SK-MEL-5 (cell line): ENCODE measurements at regions not wholly inside any gene's neighbourhood (a gene's known extent, or its start where the extent isn't known, plus 50 kb on each side); places are given as distances from the start of the nearest gene placed in this dataset.

Experiments
- DNase-seq: peaks from one replicate; pipeline ENCODE4 v3.0.0-alpha.2; 2016; ENCODE audit warnings: low read depth, low spot score
- in situ Hi-C: cut with HindIII; loops from 2 replicates; pipeline ENCODE4 v1.10.0; 2016; ENCODE audit warnings: low sequenced_read_pairs, high pct_unique_total_duplicates, low pct_unique_long_range_greater_than_20kb

GRCh38 chr16:64892835-64893785 lies 228.8 kb downstream of the CDH11 start:
- peak; percentile 73 for DNase-seq
- in situ Hi-C loops, result no loop called here

GRCh38 chr16:64889446-64889845 lies 232.4 kb downstream of the CDH11 start:
- no peak for DNase-seq
- in situ Hi-C loops, result no loop called here

DNA sequence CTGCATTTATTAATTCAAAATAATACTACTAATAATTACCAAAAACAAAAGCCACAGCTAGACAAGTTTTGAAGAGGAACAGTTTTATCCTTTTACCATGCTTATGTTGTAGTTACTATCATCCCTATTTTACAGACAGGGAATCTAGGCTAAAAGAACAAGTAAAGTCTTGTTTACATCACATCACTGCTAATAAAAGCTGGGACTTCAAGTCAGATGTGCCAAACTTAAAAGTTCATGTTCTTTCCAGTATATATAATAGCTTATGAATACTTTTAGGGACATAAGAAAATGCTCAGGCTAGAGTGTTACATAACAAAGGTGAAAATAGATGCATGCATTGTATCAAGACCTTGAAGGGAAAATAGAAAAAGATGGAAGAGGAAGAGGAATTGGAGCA lies 234.2 kb downstream of the CDH11 start:
- in situ Hi-C loops, result no loop called here
- DNase-seq, result no peak

DNA sequence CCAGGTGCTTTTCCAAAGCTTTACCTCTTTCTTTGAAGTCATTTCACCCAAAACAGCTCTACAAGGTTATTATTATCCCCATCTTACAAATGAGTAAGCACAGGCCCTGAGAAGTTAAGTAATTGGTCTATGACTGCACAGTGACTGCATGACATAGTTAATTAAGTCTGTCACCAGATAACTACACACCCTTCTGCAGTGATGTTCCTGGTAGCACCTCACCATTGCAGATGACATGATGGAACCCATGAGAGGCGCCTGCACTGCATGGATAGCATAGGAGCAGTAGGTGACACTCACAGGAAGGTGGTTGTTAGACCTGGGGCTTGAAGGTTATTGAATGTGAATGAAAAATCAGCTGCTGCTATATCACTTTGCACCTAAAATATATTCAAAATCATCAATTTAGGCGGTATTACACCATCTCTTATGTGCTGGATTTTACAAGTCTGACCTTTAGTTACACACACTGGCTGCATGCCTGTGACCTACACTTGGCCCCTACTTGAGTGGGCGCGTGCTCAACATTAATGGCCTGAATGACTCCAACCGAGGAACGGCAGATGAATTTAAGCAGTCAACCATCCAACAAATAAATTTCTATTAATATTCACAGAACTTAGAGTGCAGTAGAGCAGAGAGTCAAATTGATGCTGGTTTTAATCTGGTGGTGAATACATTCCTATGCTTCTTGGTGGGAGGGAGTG lies 239.6 kb downstream of the CDH11 start:
- DNase-seq, result no peak
- in situ Hi-C loops, result no loop called here

GRCh38 chr16:64880994-64881393 lies 240.9 kb downstream of the CDH11 start:
- DNase-seq, result no peak
- in situ Hi-C loops, result no loop called here

GRCh38 chr16:64880006-64880405 lies 241.9 kb downstream of the CDH11 start:
- DNase-seq, result no peak
- in situ Hi-C loops, result no loop called here

DNA sequence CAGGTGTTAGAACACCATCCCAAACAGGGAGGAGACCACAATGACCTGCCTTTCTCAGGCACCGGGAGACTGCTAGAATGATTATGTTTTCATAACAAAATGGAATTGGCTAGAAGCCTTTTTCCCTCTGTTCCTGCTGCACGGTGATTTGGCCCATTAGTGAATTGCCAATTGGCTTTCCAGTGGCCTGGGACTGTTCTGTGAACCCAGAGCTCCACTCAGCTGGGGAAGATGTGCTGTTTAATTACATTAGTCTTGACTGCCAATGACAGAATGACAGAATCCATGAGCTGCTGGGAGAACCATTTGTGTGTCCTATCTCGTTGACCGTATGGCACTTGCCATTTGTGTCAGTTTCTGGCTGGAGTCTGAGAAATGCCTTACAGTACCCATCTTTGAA lies 242.9 kb downstream of the CDH11 start:
- in situ Hi-C loops, result no loop called here
- no peak for DNase-seq

DNA sequence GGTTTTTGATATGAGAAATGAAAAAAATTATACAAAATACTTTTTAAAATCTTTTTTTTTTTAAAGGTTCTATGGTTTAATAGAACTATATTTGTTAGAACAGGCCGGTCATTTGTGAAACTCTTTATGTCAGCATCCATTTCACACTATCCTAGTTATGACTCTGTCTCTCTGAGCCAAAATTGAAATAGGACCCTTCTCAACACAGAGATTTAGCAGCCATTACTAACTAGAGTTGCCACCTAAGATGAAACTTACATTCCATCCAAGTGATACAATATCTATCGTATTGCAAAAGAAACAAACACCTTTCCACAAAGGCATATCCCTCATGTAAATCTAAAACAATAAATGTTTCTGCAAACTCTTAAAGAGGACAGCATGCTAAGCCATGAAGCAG lies 249.8 kb downstream of the CDH11 start:
- no peak for DNase-seq
- in situ Hi-C loops, result no loop called here

- DNase-seq, result no peak
- in situ Hi-C loops, result no loop called here
Measured at GRCh38 chr16:64870859-64871258, 251.0 kb downstream of the CDH11 start.

GRCh38 chr16:64869781-64870180 lies 252.1 kb downstream of the CDH11 start:
- no peak for DNase-seq
- in situ Hi-C loops, result no loop called here

- in situ Hi-C loops, result no loop called here
- DNase-seq, result no peak
Measured at GRCh38 chr16:64866021-64866420, 255.8 kb downstream of the CDH11 start.

GRCh38 chr16:64865069-64865696 lies 256.7 kb downstream of the CDH11 start:
- in situ Hi-C loops, result no loop called here
- no peak for DNase-seq

- in situ Hi-C loops, result no loop called here
- peak; percentile 59 for DNase-seq
Measured at GRCh38 chr16:64864232-64864809, 257.5 kb downstream of the CDH11 start.

- in situ Hi-C loops, result no loop called here
- DNase-seq, result no peak
Measured at GRCh38 chr16:64858076-64858475, 263.8 kb downstream of the CDH11 start.

GRCh38 chr16:64857411-64857810 lies 264.5 kb downstream of the CDH11 start:
- DNase-seq, result no peak
- in situ Hi-C loops, result no loop called here

- DNase-seq, result no peak
- in situ Hi-C loops, result no loop called here
Measured at GRCh38 chr16:64853551-64853950, 268.3 kb downstream of the CDH11 start.

GRCh38 chr16:64846966-64847365 lies 274.9 kb downstream of the CDH11 start:
- in situ Hi-C loops, result no loop called here
- DNase-seq, result no peak

GRCh38 chr16:64845071-64845470 lies 276.8 kb downstream of the CDH11 start:
- no peak for DNase-seq
- in situ Hi-C loops, result no loop called here
